Activated CD8-positive, alpha-beta memory T cell treated with anti-CD3 and anti-CD28 coated beads, Interleukin-2, amount 50 U/mL, for 1 hour (primary cell): ENCODE measurements at regions not wholly inside any gene's neighbourhood (a gene's known extent, or its start where the extent isn't known, plus 50 kb on each side); places are given as distances from the start of the nearest gene placed in this dataset.
A peak's percentile ranks its signal among the peaks of the same experiment; 100 is the strongest.

Experiments
- DNase-seq: peaks from one replicate; pipeline ENCODE4 v3.0.0-alpha.2; 2020; ENCODE audit errors: extremely low read depth

DNA sequence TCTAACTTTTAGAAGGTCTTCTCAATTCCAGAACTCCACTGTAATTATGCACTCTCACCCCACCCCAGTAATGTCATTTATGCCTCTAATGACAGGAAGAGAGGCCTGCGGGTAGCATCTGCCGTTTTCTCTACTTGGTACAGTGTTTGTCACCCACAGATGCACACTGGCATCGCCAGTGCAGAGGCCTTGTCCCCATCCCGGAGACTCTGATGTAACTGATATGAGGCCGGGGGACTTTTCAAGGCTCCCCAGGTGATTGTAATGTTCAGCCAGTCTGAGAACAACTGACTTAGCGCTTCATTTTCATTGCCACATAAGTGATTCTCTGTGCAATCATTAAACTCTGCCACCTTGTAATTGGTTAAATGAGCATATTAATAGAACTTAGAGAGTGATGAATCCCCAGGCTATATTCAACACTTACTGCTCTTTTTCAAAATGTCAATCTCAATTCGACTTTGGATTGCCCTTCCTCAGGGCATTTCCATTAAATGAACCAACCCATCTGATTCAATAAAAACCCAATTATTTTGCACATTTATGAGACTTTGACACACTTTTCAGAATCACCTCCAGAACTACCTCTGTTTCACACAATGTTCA lies 113.2 kb downstream of the HERPUD2 start:
- no peak for DNase-seq

DNA sequence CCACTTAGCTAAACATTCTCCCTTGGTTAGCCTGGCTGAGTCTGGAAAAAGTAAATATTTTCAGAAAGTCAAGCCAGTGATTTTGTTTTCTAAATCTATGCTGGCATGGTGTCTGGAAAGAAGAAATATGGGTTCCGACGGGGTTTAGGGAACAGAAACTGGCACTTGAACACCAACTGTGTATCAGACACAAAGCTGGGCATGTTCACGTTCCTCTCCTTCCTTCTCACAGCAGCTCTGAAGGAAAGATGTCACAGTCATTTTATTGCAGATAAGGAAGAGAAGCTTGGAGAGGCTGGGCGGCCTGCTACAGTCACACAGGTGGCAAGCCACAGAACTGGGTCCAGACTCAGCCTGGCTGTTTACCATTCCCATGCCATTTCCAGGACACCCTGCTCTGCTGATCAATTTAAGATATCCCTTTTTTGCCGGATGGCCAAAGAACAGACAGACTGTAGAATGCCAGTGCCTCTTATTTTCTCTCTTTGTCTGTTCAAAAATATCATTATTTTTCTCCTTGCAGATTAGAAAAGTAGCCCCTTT lies 118.8 kb downstream of the HERPUD2 start:
- no peak for DNase-seq

DNA sequence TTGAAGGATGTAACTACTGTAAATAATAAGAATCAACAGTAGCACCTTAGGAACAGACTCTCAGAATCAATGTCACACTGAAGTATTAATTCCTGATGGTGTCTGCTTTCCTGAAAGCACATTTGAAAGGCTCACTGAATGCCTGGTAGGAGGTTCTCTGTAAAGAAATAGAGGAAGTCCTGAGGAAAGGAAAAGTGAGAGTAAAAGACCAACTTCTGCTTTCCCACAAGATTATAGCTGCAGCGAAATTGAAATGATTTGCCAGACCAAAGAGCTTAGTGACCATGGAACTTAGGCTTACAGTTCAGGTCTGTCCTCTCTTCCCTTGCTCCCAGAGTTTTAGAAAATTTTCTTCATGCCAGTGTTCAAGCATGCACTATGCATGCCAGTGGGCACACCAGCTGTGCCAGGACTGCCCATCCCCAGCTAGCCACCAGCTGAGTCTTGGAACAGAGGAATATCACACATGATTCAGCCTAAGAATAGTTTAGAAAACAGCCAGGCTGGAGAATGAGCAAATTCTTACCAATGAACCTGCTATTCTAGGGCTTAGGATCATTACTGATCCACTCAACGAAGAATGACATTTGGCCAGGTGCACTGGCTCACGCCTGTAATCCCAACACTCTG lies 123.2 kb downstream of the HERPUD2 start:
- DNase-seq: no peak

DNA sequence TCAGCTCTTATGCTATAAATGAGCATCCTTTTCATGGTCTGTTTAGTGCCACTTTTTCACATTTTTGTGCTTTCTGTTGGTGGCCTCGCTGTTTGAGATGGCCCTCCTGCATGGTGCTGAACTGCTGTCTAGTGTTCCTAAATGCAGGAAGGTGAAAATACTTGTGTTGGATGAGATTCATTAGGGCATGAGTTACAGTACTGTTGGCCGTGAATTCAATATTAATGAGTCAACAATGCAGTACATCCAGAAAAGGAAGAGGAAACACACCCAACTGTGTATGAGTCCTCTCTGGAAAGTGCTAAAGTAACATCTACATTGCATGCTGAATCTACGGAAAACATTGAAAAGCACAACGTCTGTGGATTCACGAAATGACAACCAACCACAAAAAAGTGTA lies 124.0 kb downstream of the HERPUD2 start:
- DNase-seq: no peak

DNA sequence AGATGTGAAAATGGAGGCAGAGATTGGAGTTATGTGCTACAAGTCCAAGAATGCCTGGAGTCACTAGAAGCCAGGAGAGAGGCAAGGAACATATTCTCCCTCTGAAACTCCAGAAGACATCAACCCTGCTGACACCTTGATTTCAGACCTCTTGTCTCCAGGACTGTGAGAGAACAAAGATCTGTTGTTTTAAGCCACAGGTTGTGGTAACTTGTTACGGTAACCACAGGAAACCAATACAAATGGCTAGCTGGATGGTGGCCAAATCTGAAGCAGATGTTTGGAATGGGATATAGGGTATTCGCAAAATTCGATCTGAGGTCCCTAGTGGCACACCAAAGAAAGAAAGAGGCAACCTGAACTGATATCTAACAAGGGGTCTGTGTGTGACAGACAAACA lies 129.0 kb downstream of the HERPUD2 start:
- DNase-seq: no peak

DNA sequence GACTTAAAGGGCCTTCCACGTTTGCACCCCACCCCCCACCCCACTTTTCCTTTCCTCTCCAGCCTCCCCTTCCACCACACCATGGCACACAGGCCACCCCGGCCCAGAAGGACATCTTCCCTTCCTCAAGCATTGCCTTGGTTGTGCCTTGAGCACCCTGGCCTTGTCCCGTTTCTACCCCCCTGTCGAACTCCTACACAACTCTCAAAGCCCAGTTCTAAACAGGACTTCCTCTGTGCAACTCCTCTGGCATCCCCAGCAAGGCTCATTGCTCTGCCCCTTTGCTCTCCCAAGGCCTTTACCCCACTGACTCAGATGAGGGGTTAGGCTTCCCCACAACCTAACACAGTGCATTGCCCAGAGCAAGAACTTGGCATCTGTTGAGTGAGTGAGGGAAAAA lies 136.1 kb downstream of the HERPUD2 start:
- DNase-seq: no peak

DNA sequence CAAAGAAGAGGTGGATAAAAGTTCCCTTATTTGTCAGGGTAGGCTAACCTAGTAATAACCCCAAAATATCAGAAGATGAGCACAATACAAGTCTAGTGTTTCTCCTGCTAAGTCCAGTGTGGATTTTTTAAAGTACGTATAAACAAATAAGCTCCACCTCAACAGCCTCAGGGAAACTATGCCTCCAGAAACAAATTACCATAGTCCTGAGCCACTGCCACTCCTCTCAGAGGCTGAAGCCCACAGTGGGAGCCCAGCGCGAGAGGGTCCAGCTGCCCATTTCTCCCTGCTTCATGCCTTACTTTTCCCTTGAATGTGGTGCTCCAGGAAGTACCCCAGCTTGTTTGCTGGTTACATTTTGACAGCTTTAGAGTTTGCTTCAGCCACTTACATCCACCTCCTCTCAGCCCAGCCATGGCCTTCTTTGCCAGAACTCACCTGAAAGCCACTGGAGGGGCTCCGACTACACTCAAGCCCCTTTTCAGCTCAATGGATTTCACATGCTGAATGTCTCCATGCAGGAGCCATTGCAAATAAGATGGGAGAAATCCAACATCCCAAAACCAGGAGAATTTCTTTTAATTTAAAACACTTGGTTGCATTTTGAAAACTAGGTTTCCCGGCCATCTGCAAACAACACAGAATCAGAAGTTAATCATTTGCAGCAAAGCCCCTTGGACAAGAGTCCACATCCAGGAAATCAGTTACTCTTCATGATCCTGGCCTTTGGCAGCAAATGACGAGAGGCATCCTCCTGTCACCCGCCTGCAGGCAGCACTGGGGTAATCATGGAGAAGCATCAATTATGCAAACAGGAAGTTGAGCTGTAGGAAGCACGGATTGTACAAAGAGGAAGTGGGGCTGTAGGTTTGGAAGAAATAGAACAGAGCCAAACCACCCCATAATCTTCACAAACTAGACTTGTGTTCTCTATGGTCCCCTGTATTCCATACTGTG lies 138.1 kb downstream of the HERPUD2 start:
- DNase-seq: no peak

DNA sequence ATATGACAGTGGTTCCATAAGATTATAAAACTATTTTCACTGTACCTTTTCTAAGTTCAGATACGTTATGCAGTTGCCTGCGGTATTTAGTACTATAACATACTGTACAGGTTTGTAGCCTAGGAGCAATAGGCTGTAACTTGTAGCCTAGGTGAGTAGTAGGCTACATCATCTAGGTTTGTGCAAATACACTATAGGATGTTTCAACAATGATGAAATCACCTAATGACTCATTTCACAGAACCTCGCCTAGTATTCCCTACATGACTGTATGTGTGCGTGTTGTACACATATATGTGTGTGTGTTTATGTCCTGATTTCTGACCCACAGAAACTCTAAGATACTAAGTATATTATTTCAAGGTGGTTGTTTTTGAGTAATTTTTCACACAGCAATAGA lies 139.0 kb downstream of the HERPUD2 start:
- no peak for DNase-seq

DNA sequence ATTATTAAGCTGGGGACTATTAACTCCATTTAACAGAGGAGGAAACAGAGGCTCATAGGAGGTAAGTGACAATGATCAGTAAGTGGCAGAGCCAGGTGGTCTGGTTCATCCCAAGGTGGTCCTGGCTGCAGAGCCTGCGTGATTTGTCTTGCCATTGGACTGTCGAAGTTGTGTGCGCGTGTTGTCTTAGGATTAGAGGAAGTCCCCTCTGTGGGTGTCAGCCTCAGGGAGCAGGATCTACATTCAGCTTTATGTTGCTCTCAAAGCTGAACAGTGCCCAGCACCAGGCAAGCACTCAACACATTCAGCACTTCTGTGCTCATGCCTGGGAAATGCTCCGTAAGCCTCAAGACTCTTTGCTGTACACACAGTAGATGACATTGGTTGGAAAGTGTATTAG lies 139.5 kb downstream of the HERPUD2 start:
- DNase-seq: no peak

DNA sequence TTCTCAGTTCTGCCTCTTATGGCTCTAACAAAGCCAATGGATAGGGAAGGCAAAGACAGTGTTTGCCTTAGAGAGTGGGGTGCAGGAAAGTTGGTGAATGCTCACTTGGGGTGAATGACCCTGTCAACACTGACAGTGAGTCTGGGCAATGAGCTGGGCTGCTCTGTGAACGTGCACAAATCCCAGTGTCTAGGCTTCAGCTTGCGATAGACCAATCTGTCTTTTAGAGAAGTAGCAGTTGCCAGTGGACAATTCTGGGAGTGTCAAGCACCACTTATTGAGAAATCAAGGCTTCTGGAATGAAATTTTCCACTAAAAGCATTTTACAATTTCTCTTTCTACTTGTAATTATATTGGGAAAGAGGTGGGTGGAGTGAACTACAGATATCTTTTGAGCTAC lies 141.4 kb downstream of the HERPUD2 start:
- DNase-seq: no peak

DNA sequence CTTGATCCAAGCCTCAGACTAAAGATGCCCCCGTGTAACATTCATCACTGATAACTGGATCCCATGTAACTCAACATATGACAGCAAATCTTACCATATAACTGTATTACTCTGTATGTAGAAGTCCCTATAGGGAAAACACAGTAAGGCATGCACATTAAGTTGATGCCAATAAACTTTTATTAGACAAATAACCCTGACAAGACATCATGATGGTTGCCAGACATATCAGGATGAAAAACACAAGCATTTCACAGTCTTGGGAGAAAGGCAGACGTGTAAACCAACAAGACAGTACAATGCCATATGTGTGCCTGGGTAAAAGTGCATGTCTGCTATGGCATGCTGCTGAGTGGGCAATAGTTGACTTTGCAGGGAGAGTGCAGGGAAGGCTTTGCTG lies 142.2 kb downstream of the HERPUD2 start:
- DNase-seq: no peak

DNA sequence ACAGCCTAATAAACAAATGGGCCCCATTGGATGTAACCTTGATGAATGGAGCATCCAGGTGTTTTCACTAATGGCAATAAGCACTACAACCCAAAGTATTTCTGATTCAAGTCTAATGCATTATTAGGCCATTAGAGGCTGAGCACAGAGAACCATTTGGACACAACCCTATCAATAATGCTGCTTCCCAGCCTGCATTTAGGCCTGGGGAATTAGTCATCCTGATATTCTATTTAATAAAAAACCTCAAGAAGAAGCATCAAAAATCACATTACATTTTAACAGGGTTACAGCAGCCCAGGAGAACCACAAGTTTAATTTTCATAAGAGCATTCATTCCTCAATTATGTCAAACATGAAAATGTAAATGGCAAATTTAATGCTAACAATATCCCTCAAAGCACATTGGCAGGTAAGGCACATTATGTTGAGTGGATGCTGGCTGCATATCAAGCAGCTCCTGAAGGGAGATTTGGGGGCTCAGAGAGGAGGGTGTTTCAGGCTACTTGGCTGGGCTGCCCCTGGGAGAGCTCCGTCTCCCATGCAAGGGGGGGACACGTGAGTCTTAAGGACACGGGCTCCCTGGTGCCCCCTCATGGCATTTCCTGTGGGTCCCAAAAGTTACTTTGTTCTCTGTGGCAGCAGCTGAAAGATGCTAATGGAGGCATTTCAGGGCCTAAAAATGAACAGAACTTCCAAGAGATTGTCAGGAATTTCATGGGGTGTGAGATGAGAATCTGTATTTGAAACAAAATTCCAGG lies 143.4 kb downstream of the HERPUD2 start:
- no peak for DNase-seq

DNA sequence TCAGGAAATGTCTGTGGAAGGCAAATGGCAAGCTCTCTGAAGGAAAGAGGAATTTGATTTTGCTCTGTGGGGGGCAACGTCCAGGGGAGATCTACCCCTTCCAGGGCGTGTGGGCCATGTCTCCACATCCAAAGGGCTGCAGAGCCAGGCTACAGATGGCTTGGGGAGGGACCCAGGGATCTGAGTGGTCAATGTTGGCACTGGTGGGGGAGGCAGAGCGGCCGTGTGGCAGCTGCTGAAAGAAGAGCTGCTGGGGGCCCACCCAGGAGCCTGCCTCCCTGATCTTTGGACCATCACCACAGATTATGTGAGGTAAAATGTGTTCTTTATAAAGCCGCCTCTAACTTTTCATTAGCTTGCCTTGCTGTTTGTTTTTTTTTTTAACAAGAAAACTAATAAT lies 144.1 kb downstream of the HERPUD2 start:
- no peak for DNase-seq

DNA sequence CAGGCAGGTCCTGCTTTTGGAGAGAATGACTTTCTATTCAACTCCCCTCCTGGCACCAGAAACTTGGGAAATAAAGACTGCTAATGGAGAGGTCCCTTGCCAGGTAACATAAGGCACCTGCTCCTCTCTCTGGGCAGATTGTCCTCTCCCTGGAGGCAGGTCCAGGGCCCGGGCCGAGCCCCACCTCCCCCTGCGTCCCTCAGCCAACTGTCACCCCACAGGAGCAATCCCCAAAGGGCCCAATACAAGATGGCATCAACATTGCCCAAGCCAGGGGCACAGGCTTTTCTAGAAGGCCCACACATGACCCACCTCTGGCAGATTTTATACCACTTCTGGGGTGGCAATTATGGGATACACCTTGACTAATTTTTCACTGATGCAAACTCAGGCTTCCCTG lies 145.2 kb downstream of the HERPUD2 start:
- DNase-seq: no peak

DNA sequence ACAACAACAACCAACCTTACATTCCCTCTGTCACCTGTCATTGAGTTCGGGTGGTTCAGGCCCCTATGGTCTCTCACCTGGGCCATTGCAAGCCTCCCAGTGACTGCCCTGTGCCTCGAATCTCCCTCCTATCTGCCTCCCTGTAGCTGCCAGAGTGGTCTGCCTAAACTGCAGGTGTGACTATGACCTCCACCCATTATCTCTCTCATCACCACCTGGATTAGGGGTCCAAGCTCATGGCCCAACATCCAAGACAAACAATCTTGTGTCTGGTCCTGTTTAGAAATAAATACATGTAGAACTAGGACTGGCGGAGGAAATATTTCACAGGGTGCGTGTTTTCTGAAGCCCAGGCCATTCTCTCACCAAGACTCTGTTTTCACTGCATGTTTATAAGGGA lies 146.6 kb downstream of the HERPUD2 start:
- DNase-seq: no peak

DNA sequence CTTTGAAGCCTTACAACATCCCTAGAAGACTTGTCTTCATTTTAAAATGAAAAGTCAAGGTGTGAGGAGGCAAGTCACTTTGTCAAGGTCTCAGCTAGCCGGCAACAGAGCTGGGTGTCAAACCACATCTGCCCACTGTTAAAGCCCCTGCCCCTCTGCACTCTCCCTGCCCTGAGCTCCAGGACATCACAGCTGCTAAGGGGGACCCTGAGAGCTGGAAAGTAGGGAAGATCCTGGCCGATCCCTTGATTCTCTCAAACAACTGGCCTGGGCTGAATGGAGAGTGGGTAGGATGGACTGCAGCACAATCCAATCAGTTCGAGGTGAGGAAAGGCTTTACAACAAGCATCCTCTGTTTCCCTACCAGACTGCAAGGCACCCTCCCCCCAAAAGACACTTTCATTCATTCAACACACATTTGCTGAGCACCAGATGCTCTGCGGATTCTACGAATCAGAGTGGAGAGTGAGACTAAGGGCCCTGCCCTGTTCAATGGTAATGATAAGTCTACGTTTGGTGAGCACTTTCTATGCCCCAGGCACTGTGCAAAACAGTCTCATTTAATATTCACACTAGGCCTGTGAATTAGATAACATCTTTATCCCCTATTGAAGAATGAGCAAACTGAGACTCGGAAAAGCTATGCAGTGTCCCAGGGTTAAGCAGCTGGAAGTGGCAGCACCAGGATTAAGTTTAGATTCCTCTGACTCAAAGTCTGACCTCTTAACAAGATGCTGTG lies 148.1 kb downstream of the HERPUD2 start:
- DNase-seq: no peak

DNA sequence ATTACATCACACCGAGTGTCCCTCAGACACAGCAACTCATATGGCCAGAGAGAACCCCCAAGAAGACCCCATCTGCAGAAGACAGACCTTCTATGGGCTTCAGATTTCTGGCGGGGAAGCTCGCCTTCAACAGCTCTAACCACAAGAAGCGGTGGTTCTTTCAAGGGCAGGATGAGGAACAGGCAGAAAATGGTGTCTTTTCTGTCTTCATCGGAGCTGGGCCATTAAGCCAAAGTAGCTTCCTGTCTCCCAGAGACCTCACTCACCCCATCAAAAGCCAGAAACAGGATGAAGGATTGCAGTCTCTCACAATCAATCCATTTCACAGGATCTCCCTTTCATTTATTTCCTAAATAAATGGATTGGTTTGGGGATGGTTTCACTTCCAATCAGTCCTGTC lies 149.1 kb downstream of the HERPUD2 start:
- no peak for DNase-seq

DNA sequence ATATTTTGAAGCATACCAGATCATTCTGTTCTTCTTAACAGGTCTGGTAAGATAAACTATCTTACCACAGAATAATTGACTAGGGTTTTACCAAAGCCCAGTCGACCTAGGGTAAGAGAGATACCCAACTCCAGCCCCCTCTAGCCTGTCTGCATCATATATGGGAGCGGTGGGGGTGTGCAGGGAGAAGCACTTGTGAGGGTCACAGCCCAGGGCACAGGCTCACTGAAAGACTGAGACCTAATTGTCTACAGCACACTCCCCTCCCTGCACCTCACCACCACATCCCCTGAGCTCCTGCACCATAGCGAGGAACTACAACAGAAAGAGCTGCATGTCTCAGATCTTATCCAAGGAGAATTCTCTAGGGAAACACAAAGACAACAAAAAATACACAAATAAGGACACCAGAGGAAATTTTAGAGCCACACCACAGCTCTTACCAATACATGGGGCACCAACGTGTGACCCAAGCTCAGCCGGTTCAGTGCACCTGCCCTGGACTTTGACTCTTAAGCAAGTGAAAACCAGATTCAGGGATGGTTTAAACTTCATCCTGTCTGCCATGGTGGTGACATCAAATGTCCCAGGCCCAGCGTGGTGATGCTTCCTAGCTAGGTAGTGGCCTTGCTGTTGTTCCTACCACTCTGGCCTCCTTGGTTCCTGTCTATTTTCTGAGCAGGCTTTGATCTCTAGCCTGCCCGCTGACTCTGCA lies 150.8 kb downstream of the HERPUD2 start:
- DNase-seq: no peak

DNA sequence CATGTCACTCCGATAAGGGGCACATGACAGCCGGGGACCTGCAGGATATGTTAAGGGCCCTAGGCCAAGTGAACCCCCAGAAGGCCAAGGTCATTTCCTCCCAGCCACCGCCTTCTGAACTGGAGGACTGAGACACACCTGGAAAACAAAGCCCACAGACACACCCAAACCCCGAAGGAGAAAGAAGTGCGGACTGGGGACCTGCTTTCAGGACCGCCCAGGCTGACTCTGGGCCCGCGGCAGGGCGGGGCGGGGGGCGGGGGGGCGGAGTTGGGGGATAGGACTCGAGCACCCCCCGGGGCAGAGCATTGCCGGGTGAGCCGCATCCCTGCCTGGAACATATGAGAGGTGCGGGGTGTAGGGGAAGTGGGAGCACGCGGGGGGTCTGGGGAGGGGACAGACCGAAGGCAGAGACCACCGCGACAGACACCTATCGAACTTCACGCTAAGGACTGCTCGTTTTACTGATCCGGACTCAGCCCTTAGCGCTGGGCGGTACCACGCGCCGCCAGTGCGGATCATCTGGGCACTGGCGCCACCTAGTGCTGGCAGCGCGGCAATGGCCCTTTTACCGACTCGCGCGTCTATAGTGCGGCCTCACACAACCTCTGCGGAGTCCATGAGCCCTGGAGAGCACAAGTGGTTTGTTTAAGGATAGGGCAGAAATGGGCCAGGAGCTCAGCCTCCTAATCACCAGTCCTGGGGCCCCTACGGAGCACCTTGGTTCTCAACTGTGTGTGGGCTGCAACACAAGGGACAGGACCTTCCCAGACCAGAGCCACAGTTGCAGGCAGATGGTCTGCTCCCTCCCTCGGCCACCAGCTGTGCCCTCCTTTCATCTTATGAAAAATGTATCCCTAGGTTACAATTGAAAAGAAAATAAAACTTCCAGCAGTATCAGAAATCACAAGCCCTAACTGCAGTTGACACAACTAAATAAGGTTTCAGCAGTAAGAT lies 157.6 kb downstream of the HERPUD2 start:
- peak; percentile 34 for DNase-seq
